RWPE2 (cell line): ENCODE measurements at regions not wholly inside any gene's neighbourhood (a gene's known extent, or its start where the extent isn't known, plus 50 kb on each side); places are given as distances from the start of the nearest gene placed in this dataset.

Experiments used
- ATAC-seq: fragments of 200-7000 bp; cut with Tn5 transposase; 3 replicates; pipeline ENCODE4 v1.9.1; 2021; ENCODE audit warnings: low read depth
- DNase-seq: peaks from one replicate; pipeline ENCODE4 v3.0.0-alpha.2; 2020; ENCODE audit warnings: low spot score
- H3K27ac ChIP-seq: fragments of 450-650 bp; 2 replicates; pipeline ENCODE4 v1.5.1; 2017; ENCODE audit warnings: mild to moderate bottlenecking; ENCODE audit not compliant: poor library complexity, severe bottlenecking
- H3K27me3 ChIP-seq: fragments of 250-450 bp; sonication (Bioruptor Pico); 2 replicates; pipeline ENCODE4 v1.5.1; 2021; ENCODE audit warnings: mild to moderate bottlenecking, moderate library complexity; ENCODE audit not compliant: insufficient read depth, poor library complexity, severe bottlenecking
- H3K36me3 ChIP-seq: fragments of 250-450 bp; sonication (Bioruptor Pico); 2 replicates; pipeline ENCODE4 v1.5.1; 2020; ENCODE audit warnings: low read depth, mild to moderate bottlenecking, moderate library complexity
- H3K4me1 ChIP-seq: fragments of 250-450 bp; sonication (Bioruptor Pico); 2 replicates; pipeline ENCODE4 v1.5.1; 2021; ENCODE audit warnings: mild to moderate bottlenecking, moderate library complexity; ENCODE audit not compliant: insufficient read depth, poor library complexity, severe bottlenecking
- H3K4me3 ChIP-seq: fragments of 250-450 bp; sonication (Bioruptor Pico); 2 replicates; pipeline ENCODE4 v1.5.1; 2021; ENCODE audit warnings: mild to moderate bottlenecking, moderate library complexity; ENCODE audit not compliant: severe bottlenecking
- H3K9me3 ChIP-seq: fragments of 250-450 bp; sonication (Bioruptor Pico); 2 replicates; pipeline ENCODE4 v1.5.1; 2021; ENCODE audit warnings: mild to moderate bottlenecking, moderate library complexity; ENCODE audit not compliant: severe bottlenecking
- CTCF ChIP-seq: fragments of 450-650 bp; IDR thresholded peaks from one replicate; pipeline ENCODE4 v1.5.1; 2017; ENCODE audit warnings: mild to moderate bottlenecking, moderate library complexity; ENCODE audit not compliant: poor library complexity, severe bottlenecking

GRCh38 chr15:39096608-39097205 is 484.2 kb upstream of the THBS1 start:
- Histone ChIP-seq H3K36me3 (no peaks in the 10 kb centered on the region), H3K9me3 (no peaks in the 10 kb centered on the region), H3K4me3 (no peak overlapping the region), H3K27ac (no peak overlapping the region), H3K4me1 (no peaks in the 10 kb centered on the region), H3K27me3 (no peaks in the 10 kb centered on the region)
- TF ChIP-seq CTCF: no peak
- no peak for DNase-seq
- no peak for ATAC-seq

GRCh38 chr15:39099524-39099923 is 481.4 kb upstream of the THBS1 start:
- no peak overlapping the region for H3K27ac ChIP-seq
- no peaks in the 10 kb centered on the region for H3K4me1 ChIP-seq
- no peak for TF ChIP-seq CTCF
- no peaks in the 10 kb centered on the region for H3K36me3 ChIP-seq
- no peaks in the 10 kb centered on the region for H3K9me3 ChIP-seq
- no peak overlapping the region for H3K4me3 ChIP-seq
- no peak for ATAC-seq
- no peaks in the 10 kb centered on the region for H3K27me3 ChIP-seq
- DNase-seq: no peak

- Histone ChIP-seq H3K36me3 (no peaks in the 10 kb centered on the region), H3K27me3 (no peaks in the 10 kb centered on the region), H3K27ac (no peak overlapping the region), H3K9me3 (no peaks in the 10 kb centered on the region), H3K4me1 (no peaks in the 10 kb centered on the region), H3K4me3 (no peak overlapping the region)
- ATAC-seq (no peak), DNase-seq (no peak)
- TF ChIP-seq CTCF: no peak
Measured at GRCh38 chr15:39100106-39100660, 480.7 kb upstream of the THBS1 start.

- no peak for DNase-seq
- H3K9me3 ChIP-seq: no peaks in the 10 kb centered on the region
- H3K4me3 ChIP-seq: no peak overlapping the region
- ATAC-seq: no peak; the same call in 2 of the 3 replicates
- TF ChIP-seq CTCF: no peak
- H3K27me3 ChIP-seq: no peaks in the 10 kb centered on the region
- no peaks in the 10 kb centered on the region for H3K4me1 ChIP-seq
- no peak overlapping the region for H3K27ac ChIP-seq
- no peaks in the 10 kb centered on the region for H3K36me3 ChIP-seq
Measured at GRCh38 chr15:39102431-39102830, 478.4 kb upstream of the THBS1 start.

GRCh38 chr15:39106950-39107349 is 473.9 kb upstream of the THBS1 start:
- no peak for ATAC-seq
- no peaks in the 10 kb centered on the region for H3K36me3 ChIP-seq

More at GRCh38 chr15:39106950-39107349, 473.9 kb upstream of the THBS1 start:
- H3K27ac ChIP-seq: no peak overlapping the region
- H3K4me3 ChIP-seq: no peak overlapping the region
- no peaks in the 10 kb centered on the region for H3K9me3 ChIP-seq
- no peaks in the 10 kb centered on the region for H3K27me3 ChIP-seq
- H3K4me1 ChIP-seq: no peaks in the 10 kb centered on the region
- no peak for DNase-seq
- no peak for TF ChIP-seq CTCF
